GM21515 (cell line): ENCODE measurements at regions not wholly inside any gene's neighbourhood (a gene's known extent, or its start where the extent isn't known, plus 50 kb on each side); places are given as distances from the start of the nearest gene placed in this dataset.
"Not testable (repeated sequence)": the region's sequence is repeated elsewhere in the genome, so short reads cannot be mapped to it uniquely, and the experiment has no call there.

Source experiments
- ATAC-seq: cut with Tn5 transposase; IDR thresholded peaks from one replicate; pipeline ENCODE4 v1.9.1; 2021; ENCODE audit not compliant: unreplicated experiment

GRCh38 chr3:14252321-14253021 is 73.9 kb downstream of the LSM3 start:
- no peak for ATAC-seq

- ATAC-seq = no peak
Observed at GRCh38 chr3:14253022-14253706, 74.5 kb downstream of the LSM3 start.

GRCh38 chr3:14253707-14254382 is 75.2 kb downstream of the LSM3 start:
- ATAC-seq = no peak

GRCh38 chr3:14254812-14255702 is 76.4 kb downstream of the LSM3 start:
- no peak for ATAC-seq

GRCh38 chr3:14256046-14256445 is 77.4 kb downstream of the LSM3 start:
- no peak for ATAC-seq

GRCh38 chr3:14256561-14257342 is 78.1 kb downstream of the LSM3 start:
- ATAC-seq = no peak

- no peak for ATAC-seq
Observed at GRCh38 chr3:14258906-14259904, 80.6 kb downstream of the LSM3 start.

GRCh38 chr3:14260463-14260862 is 81.8 kb downstream of the LSM3 start:
- ATAC-seq = no peak

GRCh38 chr3:14261229-14261628 is 82.6 kb downstream of the LSM3 start:
- no peak for ATAC-seq

GRCh38 chr3:14262212-14262611 is 83.6 kb downstream of the LSM3 start:
- ATAC-seq = no peak

- ATAC-seq = no peak
Observed at GRCh38 chr3:14262867-14263266, 84.2 kb downstream of the LSM3 start.

GRCh38 chr3:14263317-14264005 is 84.8 kb downstream of the LSM3 start:
- ATAC-seq = no peak

- no peak for ATAC-seq
Observed at GRCh38 chr3:14265246-14265962, 86.8 kb downstream of the LSM3 start.

GRCh38 chr3:14266361-14266760 is 87.7 kb downstream of the LSM3 start:
- no peak for ATAC-seq

- ATAC-seq = no peak
Observed at GRCh38 chr3:14267976-14268375, 89.4 kb downstream of the LSM3 start.

GRCh38 chr3:14268897-14269296 is 90.3 kb downstream of the LSM3 start:
- ATAC-seq = no peak

GRCh38 chr3:14272041-14272958 is 93.7 kb downstream of the LSM3 start:
- not testable (repeated sequence) for ATAC-seq
